Esophagus (tissue), 2 donors: ENCODE measurements at regions not wholly inside any gene's neighbourhood (a gene's known extent, or its start where the extent isn't known, plus 50 kb on each side); places are given as distances from the start of the nearest gene placed in this dataset.
"Not testable (repeated sequence)": the region's sequence is repeated elsewhere in the genome, so short reads cannot be mapped to it uniquely, and the experiment has no call there.

ENCODE experiments used
- H3K27ac ChIP-seq, 2 donors: one replicate each; pipeline ENCODE4 v1.5.1; 2013; ENCODE audit warnings: low read depth in 2 of 2, mild to moderate bottlenecking in 2 of 2, inconsistent platforms in 1 of 2, low read length in 1 of 2, moderate library complexity in 1 of 2
- H3K27me3 ChIP-seq, 2 donors: one replicate each; pipeline ENCODE4 v1.6.1; 2013; ENCODE audit warnings: low read length in 2 of 2, control low read depth in 1 of 2, mild to moderate bottlenecking in 1 of 2; ENCODE audit not compliant: insufficient read depth in 2 of 2, control insufficient read depth in 1 of 2
- H3K36me3 ChIP-seq, 2 donors: one replicate each; pipeline ENCODE4 v1.6.1; 2013; ENCODE audit warnings: low read length in 1 of 2; ENCODE audit not compliant: control insufficient read depth in 2 of 2, insufficient read depth in 2 of 2
- H3K4me1 ChIP-seq, 2 donors: one replicate each; pipeline ENCODE4 v1.6.1; 2013; ENCODE audit warnings: low read length in 1 of 2; ENCODE audit not compliant: control insufficient read depth in 2 of 2, insufficient read depth in 2 of 2
- H3K4me3 ChIP-seq, 2 donors: one replicate each; pipeline ENCODE4 v1.5.1; 2013; ENCODE audit warnings: low read length in 2 of 2, mild to moderate bottlenecking in 2 of 2, low read depth in 1 of 2, moderate library complexity in 1 of 2
- H3K9me3 ChIP-seq, 2 donors: one replicate each; pipeline ENCODE4 v1.6.1; 2013; ENCODE audit warnings: mild to moderate bottlenecking in 2 of 2, low read depth in 1 of 2, low read length in 1 of 2, moderate library complexity in 1 of 2; ENCODE audit not compliant: control insufficient read depth in 2 of 2, insufficient read depth in 1 of 2
- WGBS, 2 donors: extraction: QIAGEN DNeasy Blood & Tissue Kit; methylation state at CpG; one replicate each; pipeline ENCODE4 v1.1.7; 2013; 5-methylcytosine and 5-hydroxymethylcytosine counted together
- donor health status: healthy with polysubstance abuse.
- donor health status: Bipolar disorder and iron deficiency.

GRCh38 chr14:38040411-38040810 lies 167.3 kb upstream of the SSTR1 start:
- 67 to 72% methylated on average over 1 of the region's 1 CpG for WGBS, 2 donors
- Histone ChIP-seq H3K4me3 (no peak overlapping the region), H3K9me3 (no peaks in the 10 kb centered on the region), H3K36me3 (no peaks in the 10 kb centered on the region), H3K27ac (no peak overlapping the region), H3K27me3 (no peaks in the 10 kb centered on the region), H3K4me1 (no peaks in the 10 kb centered on the region)

GRCh38 chr14:38042322-38042721 lies 165.4 kb upstream of the SSTR1 start:
- Histone ChIP-seq H3K27ac (no peak overlapping the region), H3K36me3 (no peaks in the 10 kb centered on the region), H3K27me3 (no peaks in the 10 kb centered on the region), H3K4me3 (no peak overlapping the region), H3K4me1 (no peaks in the 10 kb centered on the region), H3K9me3 (no peaks in the 10 kb centered on the region)
- WGBS, 2 donors = 39 to 44% methylated on average over 7 of the region's 7 CpGs

GRCh38 chr14:38044710-38045109 lies 163.0 kb upstream of the SSTR1 start:
- H3K9me3 ChIP-seq = no peaks in the 10 kb centered on the region
- no peaks in the 10 kb centered on the region for H3K27me3 ChIP-seq
- 86 to 91% methylated on average over 4 of the region's 4 CpGs for WGBS, 2 donors
- H3K4me3 ChIP-seq = no peak overlapping the region
- no peaks in the 10 kb centered on the region for H3K36me3 ChIP-seq
- H3K4me1 ChIP-seq = no peaks in the 10 kb centered on the region
- no peak overlapping the region for H3K27ac ChIP-seq

- Histone ChIP-seq H3K4me1 (no peaks in the 10 kb centered on the region), H3K9me3 (no peaks in the 10 kb centered on the region), H3K27me3 (no peaks in the 10 kb centered on the region), H3K36me3 (no peaks in the 10 kb centered on the region), H3K27ac (no peak overlapping the region), H3K4me3 (no peak overlapping the region)
- WGBS, 2 donors = 90 to 92% methylated on average over 2 of the region's 2 CpGs
These were observed 162.2 kb upstream of the SSTR1 start for GRCh38 chr14:38045461-38045860.

- Histone ChIP-seq H3K9me3 (no peaks in the 10 kb centered on the region), H3K4me1 (no peaks in the 10 kb centered on the region), H3K27me3 (no peaks in the 10 kb centered on the region), H3K27ac (no peak overlapping the region), H3K4me3 (no peak overlapping the region), H3K36me3 (no peaks in the 10 kb centered on the region)
- 88 to 90% methylated on average over 2 of the region's 2 CpGs for WGBS, 2 donors
These were observed 161.5 kb upstream of the SSTR1 start for GRCh38 chr14:38046160-38046559.

GRCh38 chr14:38047195-38047902 lies 160.4 kb upstream of the SSTR1 start:
- Histone ChIP-seq H3K36me3 (no peaks in the 10 kb centered on the region), H3K4me1 (no peaks in the 10 kb centered on the region), H3K9me3 (no peaks in the 10 kb centered on the region), H3K4me3 (no peak overlapping the region), H3K27me3 (no peaks in the 10 kb centered on the region), H3K27ac (no peak overlapping the region)
- WGBS, 2 donors = 52 to 74% methylated on average over 2 of the region's 2 CpGs

- H3K27me3 ChIP-seq = no peaks in the 10 kb centered on the region
- no peak overlapping the region for H3K4me3 ChIP-seq
- H3K27ac ChIP-seq = no peak overlapping the region
- no peaks in the 10 kb centered on the region for H3K4me1 ChIP-seq
- H3K9me3 ChIP-seq = no peaks in the 10 kb centered on the region
- no peaks in the 10 kb centered on the region for H3K36me3 ChIP-seq
These were observed 154.0 kb upstream of the SSTR1 start for GRCh38 chr14:38053666-38054065.

- Histone ChIP-seq H3K9me3 (no peaks in the 10 kb centered on the region), H3K27ac (no peak overlapping the region), H3K27me3 (no peaks in the 10 kb centered on the region), H3K36me3 (no peaks in the 10 kb centered on the region), H3K4me3 (no peak overlapping the region), H3K4me1 (no peaks in the 10 kb centered on the region)
- WGBS, 2 donors = 83 to 85% methylated on average over 2 of the region's 2 CpGs
These were observed 151.4 kb upstream of the SSTR1 start for GRCh38 chr14:38056270-38056669.

- H3K27me3 ChIP-seq, H3K4me1 ChIP-seq, H3K36me3 ChIP-seq, H3K27ac ChIP-seq, H3K9me3 ChIP-seq, H3K4me3 ChIP-seq: not testable (repeated sequence)
- 93 to 96% methylated on average over 2 of the region's 2 CpGs for WGBS, 2 donors
These were observed 145.5 kb upstream of the SSTR1 start for GRCh38 chr14:38062223-38062622.

GRCh38 chr14:38063711-38064320 lies 143.9 kb upstream of the SSTR1 start:
- Histone ChIP-seq H3K36me3 (no peaks in the 10 kb centered on the region), H3K4me1 (no peaks in the 10 kb centered on the region), H3K9me3 (peaks cover 0 to 3% of the 10 kb centered on the region in 2 donors), H3K4me3 (no peak overlapping the region), H3K27ac (no peak overlapping the region), H3K27me3 (no peaks in the 10 kb centered on the region)
- 55 to 64% methylated on average over 2 of the region's 2 CpGs for WGBS, 2 donors
